ENCODE measurements at regions not wholly inside any gene's neighbourhood (a gene's known extent, or its start where the extent isn't known, plus 50 kb on each side); places are given as distances from the start of the nearest gene placed in this dataset.

- no peaks in the 10 kb centered on the region for H3K27me3 ChIP-seq (ENCODE audit: insufficient read depth)
- H3F3A ChIP-seq (replicated peaks; ENCODE audit: low read depth), result no peaks in the 10 kb centered on the region
- no peak overlapping the region for H3K4me2 ChIP-seq
- peaks cover 10% of the 10 kb centered on the region for H3K9me2 ChIP-seq (ENCODE audit: insufficient read depth)
- H2AFZ ChIP-seq, result peak overlapping the region; percentile 34; the same call in 1 of the 2 replicates
- no peaks in the 10 kb centered on the region for H4K20me1 ChIP-seq (replicated peaks; ENCODE audit: insufficient read depth)
- no peaks in the 10 kb centered on the region for H3K79me2 ChIP-seq (replicated peaks; ENCODE audit: insufficient read depth)
- Mint-ChIP-seq H3K27ac (no peak overlapping the region), H3K4me3 (no peak overlapping the region), H3K9me3 (no peaks in the 10 kb centered on the region), H3K4me1 (no peaks in the 10 kb centered on the region), H3K27me3 (ENCODE audit: insufficient read depth, low read depth, poor library complexity) (peaks cover 2% of the 10 kb centered on the region), H3K36me3 (ENCODE audit: low read depth) (no peaks in the 10 kb centered on the region)
- no peak overlapping the region for H3K27ac ChIP-seq (ENCODE audit: low read depth)
- no peak for ATAC-seq
- H3K36me3 ChIP-seq (ENCODE audit: insufficient read depth), result no peaks in the 10 kb centered on the region
- H3K4me1 ChIP-seq (ENCODE audit: insufficient read depth), result no peaks in the 10 kb centered on the region
- H3K4me3 ChIP-seq, result no peak overlapping the region
- no peak for DNase-seq (ENCODE audit: low spot score)
- TF ChIP-seq NANOG (IDR thresholded peaks at IDR 0.05; ENCODE audit: borderline replicate concordance) (no peak), POLR2AphosphoS5 (IDR thresholded peaks at IDR 0.05; ENCODE audit: low read depth) (no peak), EZH2 (IDR thresholded peaks at IDR 0.05; ENCODE audit: low read depth, unreplicated experiment) (no peak), CREB1 (CRISPR knock-in tag; IDR thresholded peaks at IDR 0.05; ENCODE audit: low read depth) (no peak), CTCF (conservative IDR thresholded peaks at IDR 0.05; ENCODE audit: low read depth in 2 of 2) (no peak), REST (IDR thresholded peaks at IDR 0.05; ENCODE audit: unreplicated experiment) (no peak), EZH2phosphoT487 (IDR thresholded peaks at IDR 0.05; ENCODE audit: unreplicated experiment) (no peak)
- TF ChIP-seq, protein P1, sequence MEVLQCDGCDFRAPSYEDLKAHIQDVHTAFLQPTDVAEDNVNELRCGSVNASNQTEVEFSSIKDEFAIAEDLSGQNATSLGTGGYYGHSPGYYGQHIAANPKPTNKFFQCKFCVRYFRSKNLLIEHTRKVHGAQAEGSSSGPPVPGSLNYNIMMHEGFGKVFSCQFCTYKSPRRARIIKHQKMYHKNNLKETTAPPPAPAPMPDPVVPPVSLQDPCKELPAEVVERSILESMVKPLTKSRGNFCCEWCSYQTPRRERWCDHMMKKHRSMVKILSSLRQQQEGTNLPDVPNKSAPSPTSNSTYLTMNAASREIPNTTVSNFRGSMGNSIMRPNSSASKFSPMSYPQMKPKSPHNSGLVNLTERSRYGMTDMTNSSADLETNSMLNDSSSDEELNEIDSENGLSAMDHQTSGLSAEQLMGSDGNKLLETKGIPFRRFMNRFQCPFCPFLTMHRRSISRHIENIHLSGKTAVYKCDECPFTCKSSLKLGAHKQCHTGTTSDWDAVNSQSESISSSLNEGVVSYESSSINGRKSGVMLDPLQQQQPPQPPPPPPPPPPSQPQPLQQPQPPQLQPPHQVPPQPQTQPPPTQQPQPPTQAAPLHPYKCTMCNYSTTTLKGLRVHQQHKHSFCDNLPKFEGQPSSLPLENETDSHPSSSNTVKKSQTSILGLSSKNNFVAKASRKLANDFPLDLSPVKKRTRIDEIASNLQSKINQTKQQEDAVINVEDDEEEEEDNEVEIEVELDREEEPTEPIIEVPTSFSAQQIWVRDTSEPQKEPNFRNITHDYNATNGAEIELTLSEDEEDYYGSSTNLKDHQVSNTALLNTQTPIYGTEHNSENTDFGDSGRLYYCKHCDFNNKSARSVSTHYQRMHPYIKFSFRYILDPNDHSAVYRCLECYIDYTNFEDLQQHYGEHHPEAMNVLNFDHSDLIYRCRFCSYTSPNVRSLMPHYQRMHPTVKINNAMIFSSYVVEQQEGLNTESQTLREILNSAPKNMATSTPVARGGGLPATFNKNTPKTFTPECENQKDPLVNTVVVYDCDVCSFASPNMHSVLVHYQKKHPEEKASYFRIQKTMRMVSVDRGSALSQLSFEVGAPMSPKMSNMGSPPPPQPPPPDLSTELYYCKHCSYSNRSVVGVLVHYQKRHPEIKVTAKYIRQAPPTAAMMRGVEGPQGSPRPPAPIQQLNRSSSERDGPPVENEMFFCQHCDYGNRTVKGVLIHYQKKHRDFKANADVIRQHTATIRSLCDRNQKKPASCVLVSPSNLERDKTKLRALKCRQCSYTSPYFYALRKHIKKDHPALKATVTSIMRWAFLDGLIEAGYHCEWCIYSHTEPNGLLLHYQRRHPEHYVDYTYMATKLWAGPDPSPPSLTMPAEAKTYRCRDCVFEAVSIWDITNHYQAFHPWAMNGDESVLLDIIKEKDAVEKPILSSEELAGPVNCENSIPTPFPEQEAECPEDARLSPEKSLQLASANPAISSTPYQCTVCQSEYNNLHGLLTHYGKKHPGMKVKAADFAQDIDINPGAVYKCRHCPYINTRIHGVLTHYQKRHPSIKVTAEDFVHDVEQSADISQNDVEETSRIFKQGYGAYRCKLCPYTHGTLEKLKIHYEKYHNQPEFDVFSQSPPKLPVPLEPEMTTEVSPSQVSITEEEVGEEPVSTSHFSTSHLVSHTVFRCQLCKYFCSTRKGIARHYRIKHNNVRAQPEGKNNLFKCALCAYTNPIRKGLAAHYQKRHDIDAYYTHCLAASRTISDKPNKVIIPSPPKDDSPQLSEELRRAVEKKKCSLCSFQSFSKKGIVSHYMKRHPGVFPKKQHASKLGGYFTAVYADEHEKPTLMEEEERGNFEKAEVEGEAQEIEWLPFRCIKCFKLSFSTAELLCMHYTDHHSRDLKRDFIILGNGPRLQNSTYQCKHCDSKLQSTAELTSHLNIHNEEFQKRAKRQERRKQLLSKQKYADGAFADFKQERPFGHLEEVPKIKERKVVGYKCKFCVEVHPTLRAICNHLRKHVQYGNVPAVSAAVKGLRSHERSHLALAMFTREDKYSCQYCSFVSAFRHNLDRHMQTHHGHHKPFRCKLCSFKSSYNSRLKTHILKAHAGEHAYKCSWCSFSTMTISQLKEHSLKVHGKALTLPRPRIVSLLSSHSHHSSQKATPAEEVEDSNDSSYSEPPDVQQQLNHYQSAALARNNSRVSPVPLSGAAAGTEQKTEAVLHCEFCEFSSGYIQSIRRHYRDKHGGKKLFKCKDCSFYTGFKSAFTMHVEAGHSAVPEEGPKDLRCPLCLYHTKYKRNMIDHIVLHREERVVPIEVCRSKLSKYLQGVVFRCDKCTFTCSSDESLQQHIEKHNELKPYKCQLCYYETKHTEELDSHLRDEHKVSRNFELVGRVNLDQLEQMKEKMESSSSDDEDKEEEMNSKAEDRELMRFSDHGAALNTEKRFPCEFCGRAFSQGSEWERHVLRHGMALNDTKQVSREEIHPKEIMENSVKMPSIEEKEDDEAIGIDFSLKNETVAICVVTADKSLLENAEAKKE (CRISPR knock-in tag; IDR thresholded peaks at IDR 0.05), result no peak
Measured at GRCh38 chr16:52364500-52364899, 182.4 kb downstream of the TOX3 start.
